Liver (tissue), 8 donors: ENCODE measurements at regions not wholly inside any gene's neighbourhood (a gene's known extent, or its start where the extent isn't known, plus 50 kb on each side); places are given as distances from the start of the nearest gene placed in this dataset.

ENCODE experiments used
- DNase-seq: peaks from one replicate; pipeline ENCODE4 v3.0.0-alpha.2; 2017; ENCODE audit warnings: low spot score
- H3K27ac ChIP-seq, 2 donors: one replicate each; pipeline ENCODE4 v1.7.0; 2013; ENCODE audit warnings: inconsistent platforms in 2 of 2, low read length in 2 of 2, control low read depth in 1 of 2, low read depth in 1 of 2, mild to moderate bottlenecking in 1 of 2
- H3K27me3 ChIP-seq, 4 donors: one replicate each; pipeline versions ENCODE4 v1.6.1 to v1.7.0; 2013; ENCODE audit warnings: low read length in 3 of 4, inconsistent platforms in 1 of 4, mild to moderate bottlenecking in 1 of 4, moderate library complexity in 1 of 4; ENCODE audit not compliant: control insufficient read depth in 4 of 4, insufficient read depth in 4 of 4
- H3K36me3 ChIP-seq, 4 donors: one replicate each; pipeline versions ENCODE4 v1.6.1 to v1.7.0; 2013; ENCODE audit warnings: low read length in 3 of 4, mild to moderate bottlenecking in 3 of 4, low read depth in 1 of 4, moderate library complexity in 1 of 4; ENCODE audit not compliant: control insufficient read depth in 4 of 4, insufficient read depth in 3 of 4
- H3K4me1 ChIP-seq, 4 donors: one replicate each; pipeline versions ENCODE4 v1.6.1 to v1.7.0; 2013; ENCODE audit warnings: low read length in 3 of 4, mild to moderate bottlenecking in 3 of 4, moderate library complexity in 1 of 4; ENCODE audit not compliant: control insufficient read depth in 4 of 4, insufficient read depth in 4 of 4
- H3K4me3 ChIP-seq, 3 donors: one replicate each; pipeline versions ENCODE4 v1.6.1 to v1.7.0; 2013; ENCODE audit warnings: low read length in 3 of 3, control low read depth in 1 of 3, low read depth in 1 of 3, mild to moderate bottlenecking in 1 of 3
- H3K9ac ChIP-seq, 2 donors: one replicate each; pipeline ENCODE4 v1.7.0; 2013; ENCODE audit warnings: low read length in 2 of 2, mild to moderate bottlenecking in 2 of 2, moderate library complexity in 2 of 2, control low read depth in 1 of 2, low read depth in 1 of 2
- H3K9me3 ChIP-seq, 4 donors: one replicate each; pipeline versions ENCODE4 v1.6.1 to v1.7.0; 2013; ENCODE audit warnings: low read length in 3 of 4; ENCODE audit not compliant: control insufficient read depth in 4 of 4
- CTCF ChIP-seq: fragments of 150-350 bp; IDR thresholded peaks from 2 replicates; pipeline ENCODE4 v1.5.1; 2017; ENCODE audit warnings: improper control_type of control experiment, low read depth, low read length; ENCODE audit not compliant: missing input control
- EGR1 ChIP-seq, 2 donors: IDR thresholded peaks; 2 replicates each; pipeline ENCODE4 v1.6.1; 2016 to 2018; ENCODE audit warnings: antibody characterized with exemption in 2 of 2, low read depth in 2 of 2
- FOXA1 ChIP-seq: IDR thresholded peaks from 2 replicates; pipeline ENCODE4 v1.6.1; 2016; ENCODE audit warnings: antibody characterized with exemption
- FOXA2 ChIP-seq: IDR thresholded peaks from 2 replicates; pipeline ENCODE4 v1.6.1; 2016; ENCODE audit warnings: antibody characterized with exemption
- GABPA ChIP-seq, 2 donors: IDR thresholded peaks in 1 of 2; conservative IDR thresholded peaks in 1 of 2; 2 replicates each; pipeline ENCODE4 v1.6.1; 2016; ENCODE audit warnings: antibody characterized with exemption in 2 of 2, mild to moderate bottlenecking in 1 of 2, moderate library complexity in 1 of 2
- HNF4A ChIP-seq, 2 donors: conservative IDR thresholded peaks; 2 replicates each; pipeline ENCODE4 v1.6.1; 2016; ENCODE audit warnings: antibody characterized with exemption in 2 of 2, mild to moderate bottlenecking in 2 of 2
- HNF4G ChIP-seq: IDR thresholded peaks from 2 replicates; pipeline ENCODE4 v1.6.1; 2016; ENCODE audit warnings: antibody characterized with exemption
- JUND ChIP-seq, 2 donors: IDR thresholded peaks; 2 replicates each; pipeline ENCODE4 v1.6.1; 2016; ENCODE audit warnings: antibody characterized with exemption in 2 of 2
- NR2F2 ChIP-seq: IDR thresholded peaks from 2 replicates; pipeline ENCODE4 v1.6.1; 2016; ENCODE audit warnings: antibody characterized with exemption
- RAD21 ChIP-seq, 2 donors: IDR thresholded peaks; 2 replicates each; pipeline ENCODE4 v1.6.1; 2016; ENCODE audit warnings: antibody characterized with exemption in 2 of 2, mild to moderate bottlenecking in 2 of 2
- RXRA ChIP-seq, 2 donors: IDR thresholded peaks; 2 replicates each; pipeline ENCODE4 v1.6.1; 2017 to 2018; ENCODE audit warnings: antibody characterized with exemption in 2 of 2, mild to moderate bottlenecking in 1 of 2
- SP1 ChIP-seq: IDR thresholded peaks from 2 replicates; pipeline ENCODE4 v1.6.1; 2018; ENCODE audit warnings: antibody characterized with exemption, mild to moderate bottlenecking
- TAF1 ChIP-seq: conservative IDR thresholded peaks from 2 replicates; pipeline ENCODE4 v1.6.1; 2016; ENCODE audit warnings: antibody characterized with exemption, mild to moderate bottlenecking
- YY1 ChIP-seq: IDR thresholded peaks from 2 replicates; pipeline ENCODE4 v1.6.1; 2016; ENCODE audit warnings: antibody characterized with exemption, mild to moderate bottlenecking
- WGBS: extraction: QIAGEN DNeasy Blood & Tissue Kit; methylation state at CpG from one replicate; pipeline ENCODE4 v1.1.7; 2013; 5-methylcytosine and 5-hydroxymethylcytosine counted together
- TF ChIP-seq, protein P1 (sequence below): IDR thresholded peaks from 2 replicates; pipeline ENCODE4 v1.6.1; 2016; ENCODE audit warnings: antibody characterized with exemption, mild to moderate bottlenecking
- TF ChIP-seq, protein P2 (sequence below): IDR thresholded peaks from 2 replicates; pipeline ENCODE4 v1.6.1; 2016; ENCODE audit warnings: antibody characterized with exemption
- TF ChIP-seq, protein P3 (sequence below): IDR thresholded peaks from 2 replicates; pipeline ENCODE4 v1.6.1; 2016; ENCODE audit warnings: antibody characterized with exemption
- TF ChIP-seq, protein P4 (sequence below): IDR thresholded peaks from 2 replicates; pipeline ENCODE4 v1.6.1; 2016; ENCODE audit warnings: antibody characterized with exemption
- donor health status: healthy.
- donor health status: healthy.
- donor health status: healthy.
- donor health status: healthy.
- donor health status: healthy.

- Histone ChIP-seq H3K36me3 (no peaks in the 10 kb centered on the region), H3K4me3 (no peak overlapping the region), H3K9ac (no peak overlapping the region), H3K9me3 (peaks cover 0 to 3% (median 0%) of the 10 kb centered on the region in 4 donors), H3K27me3 (no peaks in the 10 kb centered on the region), H3K4me1 (no peaks in the 10 kb centered on the region), H3K27ac (no peak overlapping the region)
- 90% methylated on average over 5 of the region's 5 CpGs for WGBS
- DNase-seq: no peak
- TF ChIP-seq FOXA2 (no peak), YY1 (no peak), RXRA (IDR thresholded peaks at IDR 0.05) (no peak), HNF4A (conservative IDR thresholded peaks at IDR 0.05) (no peak), HNF4G (no peak)
These were observed 161.8 kb upstream of the MEF2C start for GRCh38 chr5:89044674-89045200.

DNA sequence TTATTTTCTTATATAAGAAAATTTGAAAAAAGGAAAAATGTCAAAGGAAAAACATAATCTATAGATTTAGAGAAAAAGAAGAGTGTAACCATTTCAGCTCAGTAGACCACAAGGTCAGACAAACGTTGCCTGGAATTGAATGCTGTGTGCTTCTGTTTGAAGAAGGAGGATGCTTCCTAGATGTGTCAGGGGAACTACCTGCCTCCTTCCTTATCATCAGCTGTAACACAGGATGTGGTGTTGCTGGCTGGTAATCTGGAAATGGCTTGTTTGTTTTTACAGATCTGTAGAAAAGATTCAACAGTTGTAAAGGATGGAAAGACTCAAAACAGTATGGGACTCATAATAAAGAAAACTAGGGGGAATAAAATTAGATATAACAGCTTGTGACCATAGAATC is 160.7 kb upstream of the MEF2C start:
- TF ChIP-seq CTCF (no peak), RXRA (IDR thresholded peaks at IDR 0.05) (no peak), HNF4G (no peak), FOXA1 (no peak), HNF4A (conservative IDR thresholded peaks at IDR 0.05) (no peak), JUND (IDR thresholded peaks at IDR 0.05) (no peak)
- Histone ChIP-seq H3K27me3 (no peaks in the 10 kb centered on the region), H3K4me3 (no peak overlapping the region), H3K36me3 (no peaks in the 10 kb centered on the region), H3K9me3 (no peaks in the 10 kb centered on the region), H3K4me1 (no peaks in the 10 kb centered on the region), H3K27ac (no peak overlapping the region), H3K9ac (no peak overlapping the region)
- WGBS: 9% methylated on average over 1 of the region's 1 CpG
- no peak for DNase-seq

DNA sequence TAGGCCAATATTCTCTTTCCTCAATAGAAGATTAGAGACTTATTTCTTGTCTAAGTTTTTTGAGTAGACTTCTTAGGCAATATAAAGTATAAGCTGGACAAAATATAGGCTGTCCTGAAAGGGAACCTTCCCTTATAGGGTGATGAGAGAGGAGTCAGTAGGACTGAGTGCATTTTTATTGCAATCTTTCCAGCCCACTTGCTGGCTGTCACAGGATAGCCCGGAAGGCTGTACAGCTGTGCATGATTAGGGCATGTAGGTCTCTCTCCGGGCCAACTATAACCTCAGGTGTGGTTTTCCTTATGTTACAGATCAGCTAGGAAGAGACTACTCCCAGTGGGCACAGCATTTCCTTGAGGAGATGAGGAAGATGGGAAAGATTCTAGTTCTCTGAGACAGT is 159.8 kb upstream of the MEF2C start:
- 84% methylated on average over 2 of the region's 2 CpGs for WGBS
- no peaks in the 10 kb centered on the region for H3K4me1 ChIP-seq

More for the DNA sequence above, 159.8 kb upstream of the MEF2C start:
- no peak overlapping the region for H3K9ac ChIP-seq
- H3K36me3 ChIP-seq: no peaks in the 10 kb centered on the region
- H3K9me3 ChIP-seq: no peaks in the 10 kb centered on the region
- no peak overlapping the region for H3K27ac ChIP-seq
- H3K4me3 ChIP-seq: no peak overlapping the region
- no peaks in the 10 kb centered on the region for H3K27me3 ChIP-seq
- no peak for DNase-seq
- TF ChIP-seq FOXA1 (no peak), TAF1 (no peak), RAD21 (IDR thresholded peaks at IDR 0.05) (no peak), NR2F2 (no peak), RXRA (IDR thresholded peaks at IDR 0.05) (no peak), HNF4G (no peak), FOXA2 (no peak), SP1 (no peak), EGR1 (IDR thresholded peaks at IDR 0.05; ENCODE audit: low read depth in 2 of 2) (no peak), GABPA (IDR thresholded peaks at IDR 0.05 in 1 of 2, conservative IDR thresholded peaks at IDR 0.05 in 1 of 2) (no peak), CTCF (no peak), YY1 (no peak), JUND (IDR thresholded peaks at IDR 0.05) (no peak)
- TF ChIP-seq, protein P1, sequence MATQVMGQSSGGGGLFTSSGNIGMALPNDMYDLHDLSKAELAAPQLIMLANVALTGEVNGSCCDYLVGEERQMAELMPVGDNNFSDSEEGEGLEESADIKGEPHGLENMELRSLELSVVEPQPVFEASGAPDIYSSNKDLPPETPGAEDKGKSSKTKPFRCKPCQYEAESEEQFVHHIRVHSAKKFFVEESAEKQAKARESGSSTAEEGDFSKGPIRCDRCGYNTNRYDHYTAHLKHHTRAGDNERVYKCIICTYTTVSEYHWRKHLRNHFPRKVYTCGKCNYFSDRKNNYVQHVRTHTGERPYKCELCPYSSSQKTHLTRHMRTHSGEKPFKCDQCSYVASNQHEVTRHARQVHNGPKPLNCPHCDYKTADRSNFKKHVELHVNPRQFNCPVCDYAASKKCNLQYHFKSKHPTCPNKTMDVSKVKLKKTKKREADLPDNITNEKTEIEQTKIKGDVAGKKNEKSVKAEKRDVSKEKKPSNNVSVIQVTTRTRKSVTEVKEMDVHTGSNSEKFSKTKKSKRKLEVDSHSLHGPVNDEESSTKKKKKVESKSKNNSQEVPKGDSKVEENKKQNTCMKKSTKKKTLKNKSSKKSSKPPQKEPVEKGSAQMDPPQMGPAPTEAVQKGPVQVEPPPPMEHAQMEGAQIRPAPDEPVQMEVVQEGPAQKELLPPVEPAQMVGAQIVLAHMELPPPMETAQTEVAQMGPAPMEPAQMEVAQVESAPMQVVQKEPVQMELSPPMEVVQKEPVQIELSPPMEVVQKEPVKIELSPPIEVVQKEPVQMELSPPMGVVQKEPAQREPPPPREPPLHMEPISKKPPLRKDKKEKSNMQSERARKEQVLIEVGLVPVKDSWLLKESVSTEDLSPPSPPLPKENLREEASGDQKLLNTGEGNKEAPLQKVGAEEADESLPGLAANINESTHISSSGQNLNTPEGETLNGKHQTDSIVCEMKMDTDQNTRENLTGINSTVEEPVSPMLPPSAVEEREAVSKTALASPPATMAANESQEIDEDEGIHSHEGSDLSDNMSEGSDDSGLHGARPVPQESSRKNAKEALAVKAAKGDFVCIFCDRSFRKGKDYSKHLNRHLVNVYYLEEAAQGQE: no peak
- TF ChIP-seq, protein P2, sequence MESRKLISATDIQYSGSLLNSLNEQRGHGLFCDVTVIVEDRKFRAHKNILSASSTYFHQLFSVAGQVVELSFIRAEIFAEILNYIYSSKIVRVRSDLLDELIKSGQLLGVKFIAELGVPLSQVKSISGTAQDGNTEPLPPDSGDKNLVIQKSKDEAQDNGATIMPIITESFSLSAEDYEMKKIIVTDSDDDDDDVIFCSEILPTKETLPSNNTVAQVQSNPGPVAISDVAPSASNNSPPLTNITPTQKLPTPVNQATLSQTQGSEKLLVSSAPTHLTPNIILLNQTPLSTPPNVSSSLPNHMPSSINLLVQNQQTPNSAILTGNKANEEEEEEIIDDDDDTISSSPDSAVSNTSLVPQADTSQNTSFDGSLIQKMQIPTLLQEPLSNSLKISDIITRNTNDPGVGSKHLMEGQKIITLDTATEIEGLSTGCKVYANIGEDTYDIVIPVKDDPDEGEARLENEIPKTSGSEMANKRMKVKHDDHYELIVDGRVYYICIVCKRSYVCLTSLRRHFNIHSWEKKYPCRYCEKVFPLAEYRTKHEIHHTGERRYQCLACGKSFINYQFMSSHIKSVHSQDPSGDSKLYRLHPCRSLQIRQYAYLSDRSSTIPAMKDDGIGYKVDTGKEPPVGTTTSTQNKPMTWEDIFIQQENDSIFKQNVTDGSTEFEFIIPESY: no peak
- TF ChIP-seq, protein P3, sequence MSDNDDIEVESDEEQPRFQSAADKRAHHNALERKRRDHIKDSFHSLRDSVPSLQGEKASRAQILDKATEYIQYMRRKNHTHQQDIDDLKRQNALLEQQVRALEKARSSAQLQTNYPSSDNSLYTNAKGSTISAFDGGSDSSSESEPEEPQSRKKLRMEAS: no peak
- TF ChIP-seq, protein P4, sequence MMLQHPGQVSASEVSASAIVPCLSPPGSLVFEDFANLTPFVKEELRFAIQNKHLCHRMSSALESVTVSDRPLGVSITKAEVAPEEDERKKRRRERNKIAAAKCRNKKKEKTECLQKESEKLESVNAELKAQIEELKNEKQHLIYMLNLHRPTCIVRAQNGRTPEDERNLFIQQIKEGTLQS: no peak
